H9 (cell line): ENCODE measurements at regions not wholly inside any gene's neighbourhood (a gene's known extent, or its start where the extent isn't known, plus 50 kb on each side); places are given as distances from the start of the nearest gene placed in this dataset.

Experiments used
- DNase-seq: peaks from one replicate; pipeline ENCODE4 v3.0.0-alpha.2; 2017
- H2AFZ ChIP-seq: one replicate; pipeline ENCODE4 v1.6.1; 2013; ENCODE audit warnings: mild to moderate bottlenecking, low read length, control low read depth, moderate library complexity
- H2AK5ac ChIP-seq: 2 replicates; pipeline ENCODE4 v1.6.1; 2013; ENCODE audit warnings: low read length, control low read depth, mixed read lengths; ENCODE audit not compliant: insufficient read length
- H2BK120ac ChIP-seq: one replicate; pipeline ENCODE4 v1.6.1; 2013; ENCODE audit warnings: low read depth, mild to moderate bottlenecking, low read length, control low read depth, inconsistent platforms; ENCODE audit not compliant: poor library complexity, severe bottlenecking
- H2BK12ac ChIP-seq: 2 replicates; pipeline ENCODE4 v1.6.1; 2013; ENCODE audit warnings: low read length, control low read depth, mixed read lengths, low read depth; ENCODE audit not compliant: insufficient read length
- H2BK15ac ChIP-seq: 2 replicates; pipeline ENCODE4 v1.6.1; 2013; ENCODE audit warnings: low read depth, low read length, control low read depth
- H2BK20ac ChIP-seq: one replicate; pipeline ENCODE4 v1.6.1; 2013; ENCODE audit warnings: low read depth, mild to moderate bottlenecking, low read length, control low read depth, inconsistent platforms; ENCODE audit not compliant: poor library complexity, severe bottlenecking
- H2BK5ac ChIP-seq: 2 replicates; pipeline ENCODE4 v1.6.1; 2013; ENCODE audit warnings: low read length, control low read depth, mixed read lengths; ENCODE audit not compliant: insufficient read length
- H3K14ac ChIP-seq: 2 replicates; pipeline ENCODE4 v1.6.1; 2013; ENCODE audit warnings: low read length, control low read depth; ENCODE audit not compliant: insufficient read depth
- H3K18ac ChIP-seq: 2 replicates; pipeline ENCODE4 v1.6.1; 2013; ENCODE audit warnings: low read depth, mild to moderate bottlenecking, mixed read lengths, low read length, control low read depth; ENCODE audit not compliant: insufficient read length
- H3K23ac ChIP-seq: 2 replicates; pipeline ENCODE4 v1.6.1; 2013; ENCODE audit warnings: low read length, control low read depth, mixed read lengths, low read depth; ENCODE audit not compliant: insufficient read length
- H3K23me2 ChIP-seq: 2 replicates; pipeline ENCODE4 v1.6.1; 2013; ENCODE audit warnings: low read depth, mild to moderate bottlenecking, mixed read lengths, low read length, control low read depth; ENCODE audit not compliant: insufficient read length, poor library complexity, severe bottlenecking
- H3K27ac ChIP-seq: 2 replicates; pipeline ENCODE4 v1.5.1; 2013; ENCODE audit warnings: low read length, control low read depth, mixed read lengths, low read depth; ENCODE audit not compliant: insufficient read length
- H3K27me3 ChIP-seq: 2 replicates; pipeline ENCODE4 v1.6.1; 2013; ENCODE audit warnings: low read length, control low read depth, inconsistent platforms; ENCODE audit not compliant: insufficient read depth
- H3K4ac ChIP-seq: 2 replicates; pipeline ENCODE4 v1.6.1; 2013; ENCODE audit warnings: low read depth, mild to moderate bottlenecking, control low read depth, inconsistent platforms, low read length, moderate library complexity
- H3K4me1 ChIP-seq: 2 replicates; pipeline ENCODE4 v1.6.1; 2013; ENCODE audit warnings: low read length, control low read depth, inconsistent platforms; ENCODE audit not compliant: insufficient read depth
- H3K4me2 ChIP-seq: 2 replicates; pipeline ENCODE4 v1.6.1; 2013; ENCODE audit warnings: low read length, control low read depth, mixed read lengths; ENCODE audit not compliant: insufficient read length, insufficient read depth
- H3K56ac ChIP-seq: 2 replicates; pipeline ENCODE4 v1.6.1; 2013; ENCODE audit warnings: low read depth, mild to moderate bottlenecking, mixed read lengths, low read length, control low read depth; ENCODE audit not compliant: insufficient read length
- H3K79me1 ChIP-seq: 2 replicates; pipeline ENCODE4 v1.6.1; 2013; ENCODE audit warnings: low read depth, mild to moderate bottlenecking, moderate library complexity, low read length, control low read depth, inconsistent platforms; ENCODE audit not compliant: insufficient read depth, poor library complexity, severe bottlenecking
- H3K79me2 ChIP-seq: 2 replicates; pipeline ENCODE4 v1.6.1; 2013; ENCODE audit warnings: low read length, control low read depth, inconsistent platforms; ENCODE audit not compliant: insufficient read depth
- H3K9ac ChIP-seq: 2 replicates; pipeline ENCODE4 v1.6.1; 2013; ENCODE audit warnings: low read length, control low read depth, mixed read lengths; ENCODE audit not compliant: insufficient read length; ENCODE audit errors: extremely low read depth
- H3K9me3 ChIP-seq: one replicate; pipeline ENCODE4 v1.6.1; 2013; ENCODE audit warnings: low read depth, low read length, inconsistent platforms; ENCODE audit not compliant: control insufficient read depth
- H3T11ph ChIP-seq: one replicate; pipeline ENCODE4 v1.6.1; 2013; ENCODE audit warnings: mild to moderate bottlenecking, low read length, control low read depth, inconsistent platforms
- H4K20me1 ChIP-seq: one replicate; pipeline ENCODE4 v1.6.1; 2013; ENCODE audit not compliant: control insufficient read depth, insufficient read length, insufficient read depth
- H4K5ac ChIP-seq: 2 replicates; pipeline ENCODE4 v1.6.1; 2013; ENCODE audit warnings: low read depth, mild to moderate bottlenecking, mixed read lengths, low read length, control low read depth; ENCODE audit not compliant: insufficient read length
- H4K8ac ChIP-seq: replicated peaks from 2 replicates; pipeline ENCODE4 v1.6.1; 2013; ENCODE audit warnings: low read length, control low read depth, mixed read lengths, low read depth; ENCODE audit not compliant: insufficient read length
- H4K91ac ChIP-seq: 2 replicates; pipeline ENCODE4 v1.6.1; 2013; ENCODE audit warnings: low read depth, mild to moderate bottlenecking, moderate library complexity, mixed read lengths, low read length, control low read depth; ENCODE audit not compliant: insufficient read length
- H3K27ac Mint-ChIP-seq, 3 experiments: 2 replicates in 2 of 3; 3 replicates in 1 of 3; pipeline ENCODE4 v1.8.0; 2020 to 2021; ENCODE audit warnings: mixed read lengths in 3 of 3, mild to moderate bottlenecking in 1 of 3, moderate library complexity in 1 of 3
- H3K27me3 Mint-ChIP-seq: 2 replicates; pipeline ENCODE4 v1.8.0; 2021; ENCODE audit warnings: low read depth, mild to moderate bottlenecking, moderate library complexity, mixed read lengths
- H3K36me3 Mint-ChIP-seq, 3 experiments: 2 replicates in 2 of 3; 3 replicates in 1 of 3; pipeline ENCODE4 v1.8.0; 2020 to 2021; ENCODE audit warnings: low read depth in 3 of 3, mixed read lengths in 3 of 3; ENCODE audit not compliant: insufficient read depth in 1 of 3
- H3K4me1 Mint-ChIP-seq, 2 experiments: 2 replicates each; pipeline ENCODE4 v1.8.0; 2020; ENCODE audit warnings: mixed read lengths in 2 of 2
- H3K4me3 Mint-ChIP-seq, 2 experiments: 2 replicates in 1 of 2; 3 replicates in 1 of 2; pipeline ENCODE4 v1.8.0; 2020 to 2021; ENCODE audit warnings: mild to moderate bottlenecking in 2 of 2, mixed read lengths in 2 of 2, moderate library complexity in 1 of 2
- H3K9me3 Mint-ChIP-seq, 2 experiments: 2 replicates in 1 of 2; 3 replicates in 1 of 2; pipeline ENCODE4 v1.8.0; 2020; ENCODE audit warnings: mild to moderate bottlenecking in 2 of 2, mixed read lengths in 2 of 2, moderate library complexity in 1 of 2
- WGBS: extraction: QIAGEN DNeasy Blood & Tissue Kit; methylation state at CpG from one replicate; pipeline ENCODE4 v1.1.7; 2013; ENCODE audit warnings: missing lambda C conversion rate, low lambda C conversion rate, mixed read lengths; ENCODE audit not compliant: insufficient read length; ENCODE audit errors: extremely low coverage; 5-methylcytosine and 5-hydroxymethylcytosine counted together
- TF ChIP-seq, protein P1 (sequence below): fragments of 200-600 bp; sonication (generic); conservative IDR thresholded peaks from 3 replicates; pipeline ENCODE4 v1.8.0; 2021; ENCODE audit warnings: antibody characterized with exemption, mild to moderate bottlenecking

DNA sequence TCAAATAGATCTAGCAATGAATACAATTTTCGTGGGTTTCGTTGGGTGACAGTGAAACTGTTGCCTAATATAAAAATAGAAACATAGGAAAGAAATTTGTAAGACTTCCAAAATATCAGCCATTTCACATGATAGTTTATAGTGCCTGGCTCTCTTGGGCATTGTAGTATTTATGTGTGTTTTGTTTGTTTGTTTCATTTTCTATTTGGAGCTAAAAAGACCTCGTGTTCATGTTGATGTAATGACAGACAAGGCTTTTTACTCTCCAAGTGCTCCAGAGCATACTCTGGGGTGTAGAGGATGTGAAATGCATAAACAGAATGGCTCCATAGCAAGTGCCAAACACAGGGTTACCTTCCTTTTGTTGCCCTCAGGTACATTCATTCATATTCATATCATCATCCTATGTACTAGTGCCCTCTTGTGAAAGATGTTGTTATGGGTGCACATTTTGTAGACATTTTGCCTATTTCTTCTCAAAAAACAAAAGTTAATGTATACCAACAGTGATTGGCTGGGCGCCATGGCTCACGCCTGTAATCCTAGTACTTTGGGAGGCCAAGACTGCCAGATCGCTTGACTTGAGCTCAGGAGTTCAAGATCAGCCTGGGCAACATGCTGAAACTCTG, 100.7 kb upstream of the AMOT start:
- no peaks in the 10 kb centered on the region for H3K36me3 Mint-ChIP-seq
- Histone ChIP-seq H3K56ac (no peak overlapping the region), H3T11ph (no peak overlapping the region), H3K23me2 (no peaks in the 10 kb centered on the region), H3K4me1 (peaks cover 3% of the 10 kb centered on the region; the same call in 1 of the 2 replicates), H2BK15ac (no peak overlapping the region), H2AK5ac (no peak overlapping the region), H3K27ac (no peak overlapping the region), H3K4ac (no peak overlapping the region), H3K4me2 (no peak overlapping the region), H4K91ac (no peak overlapping the region), H3K9ac (no peak overlapping the region), H3K79me2 (no peaks in the 10 kb centered on the region), H3K14ac (no peak overlapping the region), H3K79me1 (no peaks in the 10 kb centered on the region), H2BK12ac (no peak overlapping the region), H3K9me3 (no peaks in the 10 kb centered on the region), H4K5ac (no peak overlapping the region), H4K8ac (no peak overlapping the region), H2AFZ (no peak overlapping the region), H3K27me3 (no peaks in the 10 kb centered on the region), H3K23ac (no peak overlapping the region), H2BK5ac (no peak overlapping the region), H2BK120ac (no peak overlapping the region), H2BK20ac (no peak overlapping the region), H4K20me1 (no peaks in the 10 kb centered on the region), H3K18ac (no peak overlapping the region)
- no CpG with 5 or more reads among the region's 6 CpGs for WGBS
- H3K27me3 Mint-ChIP-seq: no peaks in the 10 kb centered on the region
- no peaks in the 10 kb centered on the region for H3K9me3 Mint-ChIP-seq
- H3K4me3 Mint-ChIP-seq: no peak overlapping the region
- TF ChIP-seq, protein P1, sequence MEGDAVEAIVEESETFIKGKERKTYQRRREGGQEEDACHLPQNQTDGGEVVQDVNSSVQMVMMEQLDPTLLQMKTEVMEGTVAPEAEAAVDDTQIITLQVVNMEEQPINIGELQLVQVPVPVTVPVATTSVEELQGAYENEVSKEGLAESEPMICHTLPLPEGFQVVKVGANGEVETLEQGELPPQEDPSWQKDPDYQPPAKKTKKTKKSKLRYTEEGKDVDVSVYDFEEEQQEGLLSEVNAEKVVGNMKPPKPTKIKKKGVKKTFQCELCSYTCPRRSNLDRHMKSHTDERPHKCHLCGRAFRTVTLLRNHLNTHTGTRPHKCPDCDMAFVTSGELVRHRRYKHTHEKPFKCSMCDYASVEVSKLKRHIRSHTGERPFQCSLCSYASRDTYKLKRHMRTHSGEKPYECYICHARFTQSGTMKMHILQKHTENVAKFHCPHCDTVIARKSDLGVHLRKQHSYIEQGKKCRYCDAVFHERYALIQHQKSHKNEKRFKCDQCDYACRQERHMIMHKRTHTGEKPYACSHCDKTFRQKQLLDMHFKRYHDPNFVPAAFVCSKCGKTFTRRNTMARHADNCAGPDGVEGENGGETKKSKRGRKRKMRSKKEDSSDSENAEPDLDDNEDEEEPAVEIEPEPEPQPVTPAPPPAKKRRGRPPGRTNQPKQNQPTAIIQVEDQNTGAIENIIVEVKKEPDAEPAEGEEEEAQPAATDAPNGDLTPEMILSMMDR: no peak
- DNase-seq: no peak
- peaks cover 5% of the 10 kb centered on the region in 2 experiments for H3K4me1 Mint-ChIP-seq
- H3K27ac Mint-ChIP-seq: 0 out of 7 replicates have a peak overlapping the region, but pooled peaks of 1 of the 3 experiments have one; percentile 28
